ENCODE measurements at regions not wholly inside any gene's neighbourhood (a gene's known extent, or its start where the extent isn't known, plus 50 kb on each side); places are given as distances from the start of the nearest gene placed in this dataset.

DNA sequence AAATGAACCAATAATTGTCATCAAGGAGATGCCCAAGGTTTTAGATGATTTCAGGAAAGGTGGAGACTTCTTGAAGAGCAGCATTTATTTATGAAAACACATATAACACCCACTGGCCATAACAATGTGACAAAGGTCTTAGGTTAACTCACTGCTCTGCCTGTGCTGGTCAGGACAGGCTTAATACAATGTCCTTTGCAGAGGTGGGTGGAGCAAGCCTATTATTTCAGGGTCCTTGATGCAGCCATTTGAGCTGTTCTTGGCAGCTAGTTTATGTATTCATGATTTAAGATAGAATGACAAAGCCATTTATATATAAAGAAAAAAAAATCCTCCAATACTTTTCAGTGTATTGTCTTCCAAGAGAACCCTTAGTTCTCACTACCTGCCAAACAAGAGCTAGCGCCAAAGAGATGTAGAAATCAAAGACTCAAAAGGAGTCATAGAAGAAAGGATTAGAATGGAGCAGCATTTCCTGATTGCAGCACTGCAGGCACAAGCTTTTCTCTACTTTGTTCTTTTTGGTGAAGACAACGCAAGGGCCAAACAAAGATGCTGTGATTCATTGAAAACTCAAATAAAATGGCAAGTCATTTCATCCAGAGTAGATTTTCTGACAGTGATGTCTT, 124.3 kb upstream of the TSHZ2 start:
- H3K9me3 ChIP-seq: no peaks in the 10 kb centered on the region
- no peak overlapping the region for H3K27ac ChIP-seq

DNA sequence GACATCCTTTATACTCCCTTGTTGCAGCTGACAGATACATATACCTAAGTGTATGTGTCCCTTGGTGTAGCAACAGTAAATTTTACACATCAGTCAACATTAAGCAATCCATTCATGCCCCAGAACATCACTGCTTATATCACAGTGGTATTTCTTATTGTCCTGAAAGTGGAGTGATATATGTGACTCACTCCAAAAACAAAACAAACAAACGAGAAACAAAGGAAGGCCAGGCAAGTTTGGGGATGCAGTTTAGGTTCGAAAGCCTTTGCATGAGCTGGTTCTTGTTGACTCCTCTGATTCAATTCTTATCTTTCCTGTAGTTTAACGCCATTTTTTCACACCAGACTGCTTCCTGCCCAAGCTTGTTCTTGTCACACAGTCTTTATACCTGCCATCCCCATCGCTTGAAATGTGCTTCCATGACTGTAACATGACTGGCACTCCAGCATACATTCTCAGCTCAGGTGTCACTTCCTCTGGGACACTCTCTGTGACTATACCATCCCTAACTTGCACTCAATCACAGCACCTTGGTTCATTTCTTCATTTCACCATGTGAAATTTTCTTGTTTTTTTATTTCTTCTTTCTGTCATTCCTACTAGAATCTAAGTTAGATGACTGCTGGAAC, 125.0 kb upstream of the TSHZ2 start:
- H3K27ac ChIP-seq: no peak overlapping the region
- no peak overlapping the region for H3K4me3 ChIP-seq
- DNase-seq: no peak
- WGBS, 2 donors (ENCODE audit: low coverage in 1 of 2): 62 to 73% methylated on average over 4 of the region's 4 CpGs
- no peaks in the 10 kb centered on the region for H3K27me3 ChIP-seq
- TF ChIP-seq EP300 (IDR thresholded peaks at IDR 0.05; ENCODE audit: low read depth) (no peak), POLR2AphosphoS5 (IDR thresholded peaks at IDR 0.05) (no peak), POLR2A (IDR thresholded peaks at IDR 0.05) (no peak)
- TF ChIP-seq, protein P1, sequence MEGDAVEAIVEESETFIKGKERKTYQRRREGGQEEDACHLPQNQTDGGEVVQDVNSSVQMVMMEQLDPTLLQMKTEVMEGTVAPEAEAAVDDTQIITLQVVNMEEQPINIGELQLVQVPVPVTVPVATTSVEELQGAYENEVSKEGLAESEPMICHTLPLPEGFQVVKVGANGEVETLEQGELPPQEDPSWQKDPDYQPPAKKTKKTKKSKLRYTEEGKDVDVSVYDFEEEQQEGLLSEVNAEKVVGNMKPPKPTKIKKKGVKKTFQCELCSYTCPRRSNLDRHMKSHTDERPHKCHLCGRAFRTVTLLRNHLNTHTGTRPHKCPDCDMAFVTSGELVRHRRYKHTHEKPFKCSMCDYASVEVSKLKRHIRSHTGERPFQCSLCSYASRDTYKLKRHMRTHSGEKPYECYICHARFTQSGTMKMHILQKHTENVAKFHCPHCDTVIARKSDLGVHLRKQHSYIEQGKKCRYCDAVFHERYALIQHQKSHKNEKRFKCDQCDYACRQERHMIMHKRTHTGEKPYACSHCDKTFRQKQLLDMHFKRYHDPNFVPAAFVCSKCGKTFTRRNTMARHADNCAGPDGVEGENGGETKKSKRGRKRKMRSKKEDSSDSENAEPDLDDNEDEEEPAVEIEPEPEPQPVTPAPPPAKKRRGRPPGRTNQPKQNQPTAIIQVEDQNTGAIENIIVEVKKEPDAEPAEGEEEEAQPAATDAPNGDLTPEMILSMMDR (IDR thresholded peaks at IDR 0.05): no peak
- H3K36me3 ChIP-seq: no peaks in the 10 kb centered on the region
- no peaks in the 10 kb centered on the region for H3K4me1 ChIP-seq
- intact Hi-C loops (cut with DNase I; ENCODE audit: low total_unique reads): no loop called here
- H3K9me3 ChIP-seq: no peaks in the 10 kb centered on the region
- in situ Hi-C loops (cut with MboI; ENCODE audit: low pct_ligation_motif_present in 1 of 4, low pct_unique_long_range_greater_than_20kb in 1 of 4, low sequenced_read_pairs in 3 of 4): no loop called here

More for the DNA sequence above, 124.3 kb upstream of the TSHZ2 start:
- in situ Hi-C loops (cut with MboI; ENCODE audit: low pct_ligation_motif_present in 1 of 4, low pct_unique_long_range_greater_than_20kb in 1 of 4, low sequenced_read_pairs in 3 of 4) (no loop called here), intact Hi-C loops (cut with DNase I; ENCODE audit: low total_unique reads) (no loop called here)
- H3K4me1 ChIP-seq: no peaks in the 10 kb centered on the region
- no peaks in the 10 kb centered on the region for H3K36me3 ChIP-seq
- no peak for DNase-seq
- no peaks in the 10 kb centered on the region for H3K27me3 ChIP-seq
- WGBS, 2 donors (ENCODE audit: low coverage in 1 of 2): 75 to 88% methylated on average over 2 of the region's 2 CpGs
- no peak for TF ChIP-seq POLR2AphosphoS5 (IDR thresholded peaks at IDR 0.05)
- TF ChIP-seq, protein P1 (IDR thresholded peaks at IDR 0.05): no peak
- H3K4me3 ChIP-seq: no peak overlapping the region

DNA sequence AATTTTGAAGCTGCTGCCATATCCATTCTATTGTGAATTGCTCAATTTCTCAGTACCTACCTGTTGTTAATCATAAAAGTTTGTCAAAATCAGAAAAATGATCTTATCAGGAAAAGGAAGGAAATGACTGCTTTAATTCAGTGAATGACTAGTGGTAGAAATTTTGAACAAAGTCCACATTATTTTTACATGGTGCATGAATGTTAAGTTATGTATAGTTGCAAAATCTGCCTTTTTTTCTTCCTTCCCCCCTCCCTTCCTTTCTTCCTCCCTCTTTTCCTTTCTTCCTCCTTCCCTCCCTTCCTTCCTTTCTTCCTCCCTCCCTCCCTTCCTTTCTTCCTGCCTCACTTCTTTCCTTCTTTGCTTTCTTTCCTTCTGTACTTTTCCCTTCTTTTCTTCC, 127.1 kb upstream of the TSHZ2 start:
- no peak overlapping the region for H3K4me3 ChIP-seq
- H3K27ac ChIP-seq: no peak overlapping the region
- no peak for TF ChIP-seq EP300 (IDR thresholded peaks at IDR 0.05; ENCODE audit: low read depth)
- TF ChIP-seq POLR2A (IDR thresholded peaks at IDR 0.05): no peak
- TF ChIP-seq, protein P1 (IDR thresholded peaks at IDR 0.05): no peak
- H3K9me3 ChIP-seq: no peaks in the 10 kb centered on the region
- no peaks in the 10 kb centered on the region for H3K36me3 ChIP-seq
- H3K27me3 ChIP-seq: no peaks in the 10 kb centered on the region
- DNase-seq: no peak
- in situ Hi-C loops (cut with MboI; ENCODE audit: low pct_ligation_motif_present in 1 of 4, low pct_unique_long_range_greater_than_20kb in 1 of 4, low sequenced_read_pairs in 3 of 4): no loop called here
- intact Hi-C loops (cut with DNase I; ENCODE audit: low total_unique reads): no loop called here
- H3K4me1 ChIP-seq: no peaks in the 10 kb centered on the region

DNA sequence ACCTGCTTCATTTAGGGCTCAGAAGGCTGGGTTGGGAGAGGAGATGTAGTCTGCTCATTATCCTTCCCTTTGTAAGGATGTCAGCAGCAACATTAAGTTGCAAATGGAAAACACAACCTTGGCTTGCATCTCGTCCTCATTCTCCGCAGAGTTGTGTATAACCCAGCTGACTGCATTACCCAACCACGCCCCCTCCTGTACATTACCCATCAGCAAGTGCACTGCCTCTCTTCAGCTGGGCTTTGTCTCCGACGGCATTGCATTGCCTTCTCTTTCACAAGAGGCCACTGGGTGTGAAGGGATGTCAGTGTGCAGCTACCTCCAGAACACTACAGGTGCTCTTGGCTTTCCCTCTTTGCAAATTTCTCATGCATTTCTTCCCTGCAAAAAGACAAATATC, 128.7 kb upstream of the TSHZ2 start:
- no peaks in the 10 kb centered on the region for H3K9me3 ChIP-seq
- TF ChIP-seq, protein P1 (IDR thresholded peaks at IDR 0.05): no peak
- TF ChIP-seq POLR2AphosphoS5 (IDR thresholded peaks at IDR 0.05) (no peak), POLR2A (IDR thresholded peaks at IDR 0.05) (no peak), EP300 (IDR thresholded peaks at IDR 0.05; ENCODE audit: low read depth) (no peak)
- no peak overlapping the region for H3K27ac ChIP-seq
- no peaks in the 10 kb centered on the region for H3K36me3 ChIP-seq
- WGBS, 2 donors (ENCODE audit: low coverage in 1 of 2): 88% methylated on average over 5 of the region's 5 CpGs; no CpG with 5 or more reads in 1 of the 2 donors
- intact Hi-C loops (cut with DNase I; ENCODE audit: low total_unique reads) (no loop called here), in situ Hi-C loops (cut with MboI; ENCODE audit: low pct_ligation_motif_present in 1 of 4, low pct_unique_long_range_greater_than_20kb in 1 of 4, low sequenced_read_pairs in 3 of 4) (no loop called here)
- no peak for DNase-seq
- H3K4me3 ChIP-seq: no peak overlapping the region
- no peaks in the 10 kb centered on the region for H3K4me1 ChIP-seq
- H3K27me3 ChIP-seq: no peaks in the 10 kb centered on the region
